ENCODE measurements at regions not wholly inside any gene's neighbourhood (a gene's known extent, or its start where the extent isn't known, plus 50 kb on each side); places are given as distances from the start of the nearest gene placed in this dataset.

- TF ChIP-seq EZH2 (IDR thresholded peaks at IDR 0.05; ENCODE audit: low read length, missing control alignments) (no peak), CTCF (conservative IDR thresholded peaks at IDR 0.05 in 1 of 2, IDR thresholded peaks at IDR 0.05 in 1 of 2; ENCODE audit: low read depth in 1 of 2, low read length in 2 of 2) (no peak)
Measured at GRCh38 chr5:29193972-29194371, 1999.5 kb upstream of the CDH6 start.

Data from fibroblast of lung (primary cell).